Left lung (tissue), 4 donors: ENCODE measurements at regions not wholly inside any gene's neighbourhood (a gene's known extent, or its start where the extent isn't known, plus 50 kb on each side); places are given as distances from the start of the nearest gene placed in this dataset.

ENCODE experiments used
- ATAC-seq: fragments of 200-7000 bp; cut with Tn5 transposase; one replicate; pipeline ENCODE4 v1.9.1; 2020; ENCODE audit warnings: moderate library complexity
- DNase-seq, 4 donors: peaks; one replicate each; pipeline ENCODE4 v3.0.0-alpha.2; 2013 to 2020
- H3K27ac ChIP-seq, 2 donors: fragments of 200-600 bp; sonication (generic) in 1 of 2; one replicate each; pipeline versions ENCODE4 v1.5.0 to v1.8.0; 2020 to 2021
- H3K27me3 ChIP-seq, 2 donors: fragments of 200-600 bp; sonication (generic) in 1 of 2; one replicate each; pipeline versions ENCODE4 v1.5.0 to v1.8.0; 2020 to 2021
- H3K36me3 ChIP-seq, 2 donors: fragments of 200-600 bp; sonication (generic) in 1 of 2; one replicate each; pipeline versions ENCODE4 v1.5.0 to v1.8.0; 2020 to 2021
- H3K4me1 ChIP-seq, 2 donors: fragments of 200-600 bp; one replicate each; pipeline ENCODE4 v1.8.0; 2021
- H3K4me3 ChIP-seq, 2 donors: fragments of 200-600 bp; sonication (generic) in 1 of 2; one replicate each; pipeline versions ENCODE4 v1.5.0 to v1.8.0; 2020 to 2021; ENCODE audit warnings: mild to moderate bottlenecking in 1 of 2
- H3K9me3 ChIP-seq, 2 donors: fragments of 200-600 bp; sonication (generic) in 1 of 2; one replicate each; pipeline versions ENCODE4 v1.5.0 to v1.8.0; 2020 to 2021
- CTCF ChIP-seq, 2 donors: fragments of 200-600 bp; sonication (generic) in 1 of 2; IDR thresholded peaks; one replicate each; pipeline versions ENCODE4 v1.5.0 to v1.8.0; 2021; ENCODE audit warnings: antibody characterized with exemption in 2 of 2
- intact Hi-C, 2 donors: fragments of 100-400 bp; cut with DNase I; formaldehyde crosslinking; loops; one replicate each; pipeline versions ENCODE4 v1.11.2 to v1.14.2; 2022
- donor health status: DM: no; HTN: yes; CAD: no.
- donor health status: DM: no; HTN: no; CAD: no.

GRCh38 chr2:239544143-239544917 is 143.5 kb upstream of the HDAC4 start:
- Histone ChIP-seq H3K4me3 (no peak overlapping the region), H3K27me3 (peaks cover 0 to 4% of the 10 kb centered on the region in 2 donors), H3K27ac (no peak overlapping the region), H3K36me3 (no peaks in the 10 kb centered on the region), H3K4me1 (no peaks in the 10 kb centered on the region), H3K9me3 (peaks cover 0 to 2% of the 10 kb centered on the region in 2 donors)
- DNase-seq (peak in 2 of 4 donors; percentile 55 to 73), ATAC-seq (peak; percentile 30)
- intact Hi-C loops = no loop called here
- no peak for TF ChIP-seq CTCF (IDR thresholded peaks at IDR 0.05)

- Histone ChIP-seq H3K9me3 (peaks cover 0 to 2% of the 10 kb centered on the region in 2 donors), H3K36me3 (no peaks in the 10 kb centered on the region), H3K27me3 (peaks cover 0 to 8% of the 10 kb centered on the region in 2 donors), H3K4me1 (no peaks in the 10 kb centered on the region), H3K27ac (no peak overlapping the region), H3K4me3 (no peak overlapping the region)
- intact Hi-C loops = no loop called here
- no peak for DNase-seq
- ATAC-seq = no peak
- TF ChIP-seq CTCF (IDR thresholded peaks at IDR 0.05) = no peak
Measured at GRCh38 chr2:239543702-239544101, 142.9 kb upstream of the HDAC4 start.

GRCh38 chr2:239540174-239540573 is 139.4 kb upstream of the HDAC4 start:
- no peak for DNase-seq
- Histone ChIP-seq H3K27ac (no peak overlapping the region), H3K27me3 (peaks cover 0 to 12% of the 10 kb centered on the region in 2 donors), H3K9me3 (peaks cover 0 to 2% of the 10 kb centered on the region in 2 donors), H3K36me3 (no peaks in the 10 kb centered on the region), H3K4me3 (no peak overlapping the region), H3K4me1 (no peaks in the 10 kb centered on the region)
- intact Hi-C loops = no loop called here
- no peak for TF ChIP-seq CTCF (IDR thresholded peaks at IDR 0.05)
- no peak for ATAC-seq

- H3K4me3 ChIP-seq = no peak overlapping the region
- no peaks in the 10 kb centered on the region for H3K36me3 ChIP-seq
- no peak for ATAC-seq
- no peaks in the 10 kb centered on the region for H3K4me1 ChIP-seq
- intact Hi-C loops = no loop called here
- H3K27me3 ChIP-seq = peaks cover 0 to 12% of the 10 kb centered on the region in 2 donors
- no peak overlapping the region for H3K27ac ChIP-seq
- no peak for DNase-seq
- peaks cover 0 to 3% of the 10 kb centered on the region in 2 donors for H3K9me3 ChIP-seq
- TF ChIP-seq CTCF (IDR thresholded peaks at IDR 0.05) = no peak
Measured at GRCh38 chr2:239539776-239540100, 138.9 kb upstream of the HDAC4 start.

GRCh38 chr2:239539083-239539775 is 138.4 kb upstream of the HDAC4 start:
- Histone ChIP-seq H3K9me3 (peaks cover 0 to 7% of the 10 kb centered on the region in 2 donors), H3K4me3 (no peak overlapping the region), H3K4me1 (no peaks in the 10 kb centered on the region), H3K27ac (no peak overlapping the region), H3K36me3 (no peaks in the 10 kb centered on the region), H3K27me3 (peaks cover 0 to 12% of the 10 kb centered on the region in 2 donors)
- intact Hi-C loops = no loop called here
- no peak for DNase-seq
- TF ChIP-seq CTCF (IDR thresholded peaks at IDR 0.05) = no peak
- no peak for ATAC-seq
